ENCODE measurements at regions not wholly inside any gene's neighbourhood (a gene's known extent, or its start where the extent isn't known, plus 50 kb on each side); places are given as distances from the start of the nearest gene placed in this dataset.
"Not testable (repeated sequence)": the region's sequence is repeated elsewhere in the genome, so short reads cannot be mapped to it uniquely, and the experiment has no call there.

DNA sequence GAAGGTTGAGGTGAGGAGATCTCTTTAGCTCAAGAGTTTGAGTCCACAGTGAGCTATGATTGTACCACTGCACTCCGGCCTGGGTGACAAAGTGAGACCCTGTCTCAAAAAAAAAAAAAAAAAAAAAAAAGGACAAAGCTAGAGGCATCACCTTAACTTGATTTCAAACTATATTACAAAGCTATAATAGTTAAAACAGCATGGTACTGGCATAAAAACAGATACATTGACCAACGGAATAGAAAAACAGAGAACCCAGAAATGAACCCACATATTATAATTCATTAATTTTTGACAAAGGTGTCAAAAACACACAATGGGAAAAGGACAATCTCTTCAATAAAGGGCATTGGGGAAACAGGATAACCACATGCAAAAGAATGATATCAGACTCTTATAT is 50.8 kb upstream of the MBOAT1 start:
- no peak overlapping the region for H3K4me3 ChIP-seq (ENCODE audit: low read depth, low read length)
- TF ChIP-seq CTCF (IDR thresholded peaks at IDR 0.05; ENCODE audit: borderline replicate concordance, insufficient read depth, low read depth, low read length): no peak

DNA sequence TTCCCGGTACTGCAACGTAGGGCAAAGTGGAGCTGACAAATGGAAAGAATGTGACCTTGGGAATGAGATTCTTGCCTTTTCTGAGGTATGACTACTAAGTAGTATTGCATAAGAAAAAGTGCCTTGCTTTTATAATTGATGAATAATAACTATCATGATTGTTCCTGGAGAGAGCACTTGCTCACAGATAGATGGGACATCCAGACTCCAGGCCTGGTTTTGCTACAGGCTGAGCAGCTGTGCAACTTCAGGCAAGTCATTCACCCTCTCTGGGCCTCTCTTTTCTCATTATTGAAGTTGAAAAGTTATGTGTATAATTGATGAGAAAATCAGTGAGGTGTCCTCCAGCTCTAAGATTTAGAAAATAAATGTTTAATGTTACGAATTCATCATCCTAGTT is 53.6 kb upstream of the MBOAT1 start:
- no peak overlapping the region for H3K4me3 ChIP-seq (ENCODE audit: low read depth, low read length)
- no peak for TF ChIP-seq CTCF (IDR thresholded peaks at IDR 0.05; ENCODE audit: borderline replicate concordance, insufficient read depth, low read depth, low read length)

DNA sequence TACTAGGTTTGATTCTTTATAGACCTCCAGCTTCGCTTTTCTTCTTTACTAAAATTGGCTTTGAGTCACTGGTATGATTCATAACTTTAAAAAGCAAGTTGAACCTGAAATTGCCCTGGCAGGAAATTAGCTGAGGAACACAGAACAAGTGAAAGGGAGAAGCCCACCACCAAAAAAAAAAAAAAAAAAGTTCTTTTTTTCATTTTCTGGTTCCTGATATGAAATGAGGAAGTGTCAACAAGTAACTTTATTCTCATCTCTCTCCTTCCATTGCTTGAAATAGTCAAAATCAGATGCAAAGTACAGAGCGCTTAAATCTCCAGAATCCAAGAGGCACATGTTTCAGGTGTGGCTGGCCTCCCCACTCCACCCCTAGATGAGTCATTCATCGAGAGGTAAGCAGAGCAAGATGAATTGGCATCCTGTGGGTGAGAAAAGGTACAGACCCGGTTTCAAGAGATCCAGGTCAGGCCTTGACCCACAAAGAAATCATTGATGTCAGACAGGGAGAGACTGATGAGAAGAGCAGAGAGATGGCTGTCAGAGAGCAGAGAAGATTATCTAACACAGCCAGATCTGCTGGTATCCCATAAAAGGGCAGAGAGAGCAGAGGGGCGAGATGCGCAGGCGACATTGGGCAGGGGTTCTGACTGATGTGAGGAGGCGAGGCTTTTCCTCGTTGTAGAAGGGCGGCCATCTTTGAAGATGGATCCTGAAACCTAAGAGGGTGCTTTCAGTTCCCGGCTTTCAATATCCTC is 54.8 kb upstream of the MBOAT1 start:
- no peak for TF ChIP-seq CTCF (IDR thresholded peaks at IDR 0.05; ENCODE audit: borderline replicate concordance, insufficient read depth, low read depth, low read length)
- H3K4me3 ChIP-seq (ENCODE audit: low read depth, low read length): no peak overlapping the region

GRCh38 chr6:20269181-20269580 is 56.9 kb upstream of the MBOAT1 start:
- no peak for TF ChIP-seq CTCF (IDR thresholded peaks at IDR 0.05; ENCODE audit: borderline replicate concordance, insufficient read depth, low read depth, low read length)
- H3K4me3 ChIP-seq (ENCODE audit: low read depth, low read length): no peak overlapping the region

GRCh38 chr6:20271818-20272217 is 59.5 kb upstream of the MBOAT1 start:
- H3K4me3 ChIP-seq (ENCODE audit: low read depth, low read length): no peak overlapping the region
- no peak for TF ChIP-seq CTCF (IDR thresholded peaks at IDR 0.05; ENCODE audit: borderline replicate concordance, insufficient read depth, low read depth, low read length)

DNA sequence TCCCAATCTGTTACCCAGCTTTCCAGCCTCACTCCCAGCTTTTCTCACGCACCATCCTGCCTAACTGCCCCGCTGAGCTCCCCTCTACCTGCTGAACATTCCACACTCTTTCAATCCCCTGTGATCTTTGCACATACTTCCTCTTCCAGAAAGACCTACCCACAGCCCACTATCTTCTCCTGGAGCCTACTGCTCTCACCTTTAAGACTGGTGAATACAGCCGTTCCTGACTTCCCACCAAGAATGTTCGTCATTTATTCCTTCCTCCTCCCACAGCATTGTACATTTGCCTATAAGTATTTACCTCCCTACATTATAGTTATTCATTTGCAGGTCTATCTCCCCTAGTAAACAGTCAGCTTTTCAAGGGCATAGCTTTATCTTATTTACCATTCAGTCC is 61.9 kb upstream of the MBOAT1 start:
- H3K4me3 ChIP-seq (ENCODE audit: low read depth, low read length): no peak overlapping the region
- TF ChIP-seq CTCF (IDR thresholded peaks at IDR 0.05; ENCODE audit: borderline replicate concordance, insufficient read depth, low read depth, low read length): no peak

DNA sequence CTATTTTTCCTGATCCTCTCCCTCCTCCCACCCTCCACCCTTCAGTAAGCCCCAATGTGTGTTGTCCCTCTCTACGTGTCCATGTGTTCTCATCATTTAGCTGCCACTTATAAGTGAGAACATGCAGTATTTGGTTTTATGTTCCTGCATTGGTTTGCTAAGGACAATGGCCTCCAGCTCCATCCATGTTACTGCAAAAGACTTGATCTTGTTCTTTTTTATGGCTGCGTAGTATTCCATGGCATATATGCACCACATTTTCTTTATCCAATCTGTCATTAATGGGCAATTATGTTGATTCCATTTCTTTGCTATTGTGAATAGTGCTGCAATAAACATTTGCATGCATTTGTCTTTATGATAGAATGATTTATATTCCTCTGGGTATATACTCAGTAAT is 63.6 kb upstream of the MBOAT1 start:
- H3K4me3 ChIP-seq (ENCODE audit: low read depth, low read length): not testable (repeated sequence)

GRCh38 chr6:20277724-20278123 is 65.5 kb upstream of the MBOAT1 start:
- not testable (repeated sequence) for H3K4me3 ChIP-seq (ENCODE audit: low read depth, low read length)
